Bone marrow (tissue), 2 donors: ENCODE measurements at regions not wholly inside any gene's neighbourhood (a gene's known extent, or its start where the extent isn't known, plus 50 kb on each side); places are given as distances from the start of the nearest gene placed in this dataset.

Experiments
- DNase-seq, 2 donors: peaks; one replicate each; lab custom pipeline; 2025; lab: John Stamatoyannopoulos, UW

DNA sequence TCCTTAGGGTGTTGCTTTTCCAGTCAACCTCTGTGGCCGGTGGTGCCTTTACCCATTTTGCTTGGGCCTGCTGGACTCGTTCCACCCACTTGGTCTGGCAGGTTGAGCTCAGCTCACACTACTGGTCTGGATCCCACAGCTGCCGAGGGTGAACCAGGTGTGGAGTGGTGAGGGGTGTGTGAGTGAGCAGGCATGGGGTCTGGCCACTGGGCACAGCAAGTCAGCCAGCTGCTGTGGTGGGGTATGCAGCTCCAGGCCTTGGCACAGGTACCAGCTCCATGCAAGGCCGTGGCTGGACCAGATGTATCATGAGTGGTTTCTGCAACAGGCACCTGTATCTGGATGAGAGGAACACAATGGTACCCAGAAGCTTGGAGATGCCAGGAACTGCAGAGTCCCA, 277.6 kb upstream of the KLHL1 start:
- no peak for DNase-seq

DNA sequence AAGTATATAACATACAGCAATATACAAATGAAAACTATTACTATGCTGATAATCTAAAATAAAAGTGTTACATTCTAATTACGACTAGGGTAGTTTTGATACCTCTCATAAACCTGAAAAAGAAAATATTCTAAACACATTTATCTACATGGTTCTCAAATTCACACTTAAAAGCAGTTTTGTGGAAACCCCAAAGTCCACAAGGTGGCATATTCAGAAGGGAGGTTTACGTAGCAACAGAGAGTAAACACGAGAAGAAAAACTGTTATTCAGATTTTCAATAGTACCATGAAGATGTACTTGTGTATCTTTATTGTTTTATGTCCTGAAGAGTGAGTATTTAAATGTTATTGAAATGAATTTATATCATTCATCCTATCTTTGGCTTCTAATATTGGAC, 275.9 kb upstream of the KLHL1 start:
- DNase-seq: no peak

DNA sequence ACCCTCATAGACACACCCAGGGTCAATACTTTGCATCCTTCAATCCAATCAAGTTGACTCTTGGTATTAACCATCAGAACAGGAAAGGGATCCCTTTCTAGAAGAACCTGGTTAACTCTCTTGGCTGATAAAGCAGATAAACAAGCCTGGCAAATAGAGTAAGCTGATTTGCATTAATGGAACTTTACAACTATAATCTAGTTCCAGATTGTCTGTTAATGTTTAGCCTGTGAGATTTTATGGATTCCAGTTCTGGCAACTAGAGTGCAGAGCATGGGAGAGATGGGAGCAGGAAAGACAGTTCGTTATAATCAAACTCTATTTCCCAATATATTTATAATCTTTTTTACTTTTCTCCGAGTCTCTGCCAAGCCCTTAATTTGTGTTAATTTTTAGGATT, 272.6 kb upstream of the KLHL1 start:
- DNase-seq: no peak

DNA sequence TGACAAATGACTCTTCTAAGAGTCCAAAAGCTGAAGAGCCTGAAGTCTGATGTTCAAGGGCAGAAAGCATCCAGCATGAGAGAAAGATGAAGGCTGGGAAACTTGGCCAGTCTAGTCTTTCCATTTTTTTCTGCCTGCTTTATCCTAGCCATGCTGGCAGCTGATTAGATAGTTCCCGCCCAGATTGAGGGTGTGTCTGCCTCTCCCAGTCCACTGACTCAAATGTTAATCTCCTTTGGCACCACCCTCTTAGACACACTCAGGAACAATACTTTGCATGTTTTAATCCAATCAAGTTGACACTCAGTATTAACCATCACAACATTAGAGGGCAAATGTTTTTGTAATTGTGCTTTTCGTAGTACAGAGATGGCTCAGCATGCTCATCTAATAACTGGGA, 267.5 kb upstream of the KLHL1 start:
- no peak for DNase-seq

DNA sequence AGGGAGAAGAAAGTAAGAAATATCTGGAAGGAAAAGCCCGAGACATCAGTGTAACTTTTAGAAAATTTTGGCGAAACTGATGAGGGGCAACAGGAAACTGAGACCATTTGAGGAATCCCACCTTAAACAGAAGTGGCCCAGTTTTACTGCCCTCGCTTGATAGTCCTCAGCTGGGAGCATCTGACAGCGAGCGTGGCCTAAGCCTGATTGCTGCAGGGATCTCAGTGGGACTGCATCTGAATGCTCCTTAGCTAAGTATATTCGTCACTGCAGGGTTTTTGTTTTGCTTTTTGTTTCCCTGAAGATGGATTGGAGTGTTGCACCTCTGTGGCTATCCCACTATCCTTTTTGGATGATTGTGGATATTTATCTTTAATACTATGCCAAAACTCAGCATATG, 262.7 kb upstream of the KLHL1 start:
- no peak for DNase-seq

DNA sequence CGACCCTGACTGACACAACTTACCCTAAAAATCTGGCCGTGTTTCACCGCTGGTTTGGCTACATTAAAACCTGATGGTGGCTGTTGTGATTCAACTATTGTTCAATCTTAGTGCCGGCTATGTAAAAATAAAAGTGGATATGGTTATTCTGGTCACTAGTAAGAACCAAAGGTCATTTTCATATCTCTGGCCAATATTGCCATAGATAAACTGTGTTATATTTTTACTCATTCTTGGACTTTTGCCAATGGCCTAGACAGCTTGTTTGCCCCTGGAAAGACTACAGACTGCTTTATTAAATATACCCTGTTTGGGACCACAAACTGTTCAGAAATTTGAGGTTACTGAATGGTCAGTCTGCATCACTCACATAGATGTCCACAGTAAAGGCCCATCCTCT, 258.5 kb upstream of the KLHL1 start:
- DNase-seq: no peak

DNA sequence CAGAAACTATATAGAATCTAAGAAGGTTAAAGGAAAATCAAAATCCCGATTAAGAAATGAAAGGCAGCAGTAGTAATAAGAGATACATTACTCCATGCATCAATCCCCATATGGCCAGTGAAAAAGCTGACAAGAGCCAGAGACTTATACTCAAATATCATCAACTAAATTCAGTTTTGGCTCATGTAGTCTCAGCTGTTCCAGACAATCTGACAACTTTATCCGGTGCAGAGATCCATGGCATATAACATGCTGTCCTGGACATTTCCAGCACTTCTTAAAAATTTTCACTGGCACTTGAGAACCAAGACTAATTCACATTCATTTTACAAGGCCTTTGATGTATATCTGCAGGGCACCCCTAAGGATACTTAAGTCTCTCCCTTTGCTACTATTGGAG, 255.7 kb upstream of the KLHL1 start:
- no peak for DNase-seq

DNA sequence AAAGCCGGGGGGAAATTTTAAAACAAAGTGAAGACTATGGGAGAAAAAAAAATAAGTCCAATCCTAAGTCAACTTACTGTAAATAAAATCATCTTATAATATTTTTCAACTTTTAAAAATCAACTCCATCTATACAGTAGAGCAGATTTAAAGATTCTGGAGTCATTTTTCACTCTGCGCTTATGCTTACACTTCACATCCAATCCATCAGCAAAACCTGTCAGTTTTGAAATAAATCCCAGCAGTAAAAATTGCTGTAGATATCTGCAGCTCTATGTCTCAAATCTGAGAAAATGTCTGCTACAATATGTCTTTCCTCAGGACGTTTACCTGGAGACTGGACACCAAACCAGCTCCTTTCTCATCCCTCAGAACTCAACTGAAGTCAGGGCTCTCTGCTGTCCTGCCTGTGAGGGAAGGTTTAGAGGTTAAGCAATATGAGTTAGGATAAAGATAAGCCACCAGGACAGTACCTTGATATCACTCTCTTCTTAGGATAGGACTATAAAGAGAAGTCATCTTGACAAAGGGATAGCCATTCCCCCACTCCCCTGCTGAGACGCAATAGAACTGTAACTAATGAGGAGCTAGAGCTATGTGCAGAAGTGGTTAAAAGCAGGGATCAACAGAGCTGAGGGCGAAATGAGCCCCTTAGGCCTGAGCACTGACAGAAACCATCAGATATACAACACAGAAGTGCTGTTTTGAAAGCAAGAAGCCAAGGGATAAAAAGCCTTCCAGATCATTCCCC, 254.7 kb upstream of the KLHL1 start:
- DNase-seq: no peak

DNA sequence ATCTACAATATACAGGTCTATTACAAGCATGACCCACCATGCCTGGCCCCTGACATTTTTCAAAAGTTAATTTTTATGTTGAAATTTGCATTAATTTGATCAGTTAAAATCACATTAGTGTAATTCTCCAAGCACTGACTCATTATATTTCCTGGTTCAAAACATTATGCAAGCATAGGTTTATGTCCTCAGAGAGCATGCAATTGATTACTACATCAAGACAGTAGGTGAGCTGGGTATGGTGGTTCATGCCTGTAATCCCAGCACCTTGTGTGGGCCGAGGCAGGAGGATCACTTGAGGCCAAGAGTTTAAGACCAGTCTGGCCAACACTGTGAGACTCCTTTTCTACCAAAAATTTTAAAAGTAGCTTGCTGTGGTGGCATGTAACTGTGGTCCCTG, 248.8 kb upstream of the KLHL1 start:
- no peak for DNase-seq

DNA sequence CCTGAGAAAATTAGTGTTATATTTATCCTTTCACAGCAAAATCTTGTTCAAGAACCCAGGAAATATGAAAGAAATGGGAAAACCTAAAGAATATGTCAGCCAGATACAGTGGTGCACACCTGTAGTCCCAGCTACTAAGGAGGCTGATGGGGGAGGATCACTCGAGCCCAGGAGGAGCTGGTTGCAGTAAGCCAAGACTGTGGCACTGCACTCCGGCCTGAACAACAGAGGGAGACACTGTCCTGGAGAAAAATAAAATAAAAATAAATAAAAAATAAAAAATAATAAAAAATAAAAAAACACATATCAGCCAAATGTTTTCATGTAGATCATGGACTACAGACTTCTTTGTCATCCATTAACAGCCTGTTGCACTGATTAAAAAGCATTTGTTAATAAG, 244.8 kb upstream of the KLHL1 start:
- DNase-seq: no peak

DNA sequence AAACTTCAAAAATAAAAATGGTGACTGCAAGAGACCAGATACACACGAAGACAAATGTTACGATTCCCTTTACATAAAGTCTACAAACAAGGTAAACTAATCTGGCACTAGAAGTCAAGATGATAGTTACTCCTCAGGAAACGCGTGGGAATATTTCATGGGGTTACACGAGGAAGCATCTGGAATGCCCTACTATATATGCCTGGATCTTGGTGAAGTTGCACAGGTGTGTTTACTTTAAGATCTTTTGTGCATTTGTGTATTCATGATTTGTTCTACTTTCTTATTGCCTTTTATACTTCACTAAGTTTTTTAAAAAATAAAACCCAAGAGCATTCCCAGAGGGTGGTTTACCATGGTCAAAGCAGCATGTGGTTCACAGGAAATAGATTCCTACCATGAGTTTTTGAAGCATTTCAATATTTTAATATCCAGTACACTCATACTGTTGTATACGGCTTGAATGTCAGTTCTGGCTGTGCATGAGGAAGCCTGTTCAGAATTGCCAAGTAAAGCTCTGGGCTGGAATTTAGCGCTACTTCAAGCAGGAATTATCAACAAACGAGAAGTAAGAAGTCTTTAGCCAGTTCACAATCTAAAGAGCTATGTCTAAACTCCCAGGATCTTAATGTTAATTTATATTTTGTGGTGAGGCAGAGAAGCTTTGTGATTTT, 239.8 kb upstream of the KLHL1 start:
- no peak for DNase-seq

DNA sequence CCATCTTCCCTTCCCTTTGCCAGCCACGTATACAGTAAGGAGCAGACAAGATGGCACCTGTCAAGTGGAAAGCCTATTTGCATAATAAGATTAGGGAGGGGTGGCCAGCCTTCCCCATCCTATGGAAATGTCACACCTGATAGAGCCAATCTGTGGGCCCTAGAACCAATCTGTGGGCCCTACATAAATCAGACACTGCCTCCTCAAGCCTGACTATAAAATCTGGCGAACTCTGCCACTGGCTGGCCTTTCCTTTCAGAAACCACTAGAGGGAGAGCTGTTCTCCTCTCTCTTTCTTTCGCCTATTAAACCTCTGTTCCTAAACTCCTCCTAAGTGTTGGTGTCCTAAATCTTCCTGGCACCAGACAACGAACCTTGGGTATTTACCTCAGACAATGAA, 231.5 kb upstream of the KLHL1 start:
- DNase-seq: no peak

DNA sequence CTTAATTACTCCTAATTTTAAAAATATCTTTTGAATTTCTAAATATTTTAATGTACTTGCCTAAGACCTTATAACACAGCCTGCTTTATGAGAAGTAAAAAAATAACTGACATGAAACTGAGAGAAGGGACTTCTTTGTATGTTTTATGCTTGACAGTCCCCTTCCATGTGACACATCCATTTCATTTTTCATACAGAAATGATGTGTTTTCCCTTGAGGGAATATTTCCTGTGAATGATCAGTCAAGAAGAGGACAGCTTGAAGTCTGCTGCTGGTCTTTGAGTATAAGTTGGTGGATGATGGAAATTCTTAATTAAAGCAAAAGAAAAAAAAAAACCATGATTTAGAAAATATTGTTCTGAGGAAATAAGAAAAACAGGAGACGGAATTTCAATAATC, 230.4 kb upstream of the KLHL1 start:
- DNase-seq: no peak

DNA sequence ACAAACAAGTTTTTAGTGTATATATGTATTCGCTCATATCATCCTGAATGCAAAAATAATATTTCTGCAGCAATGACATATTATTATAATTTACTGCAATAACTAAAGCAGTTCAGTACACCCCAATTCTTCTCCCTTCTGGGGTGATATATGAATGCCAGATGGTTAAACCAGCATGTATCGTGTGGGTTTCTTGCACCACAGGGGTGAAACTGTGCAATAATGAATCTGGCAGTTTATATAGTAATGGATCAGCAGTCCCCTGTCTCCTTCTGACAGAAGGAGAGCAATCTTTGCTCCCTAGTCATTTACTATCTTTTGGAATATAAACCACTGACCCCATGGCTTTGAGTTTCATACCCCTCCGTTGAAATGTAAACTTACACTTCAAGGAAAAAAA, 228.6 kb upstream of the KLHL1 start:
- DNase-seq: no peak

DNA sequence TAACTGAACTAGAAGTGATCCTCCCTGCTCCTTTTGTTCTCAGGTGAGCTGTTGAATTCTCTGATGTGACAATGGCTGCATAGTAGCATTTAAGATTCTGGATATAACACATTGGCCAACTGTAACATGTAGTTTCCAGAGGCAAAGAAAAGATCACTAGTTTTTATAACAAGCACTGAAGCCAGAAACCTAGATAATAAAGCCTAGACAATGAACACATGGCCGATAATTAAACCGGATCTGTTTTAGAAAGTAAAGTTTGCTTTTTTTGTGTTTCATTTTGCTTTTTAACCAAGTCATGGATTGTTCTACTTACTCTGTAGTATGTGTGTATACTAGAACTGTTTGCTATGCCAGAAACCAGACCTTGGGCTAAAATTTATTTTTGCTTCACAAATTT, 225.5 kb upstream of the KLHL1 start:
- DNase-seq: no peak

DNA sequence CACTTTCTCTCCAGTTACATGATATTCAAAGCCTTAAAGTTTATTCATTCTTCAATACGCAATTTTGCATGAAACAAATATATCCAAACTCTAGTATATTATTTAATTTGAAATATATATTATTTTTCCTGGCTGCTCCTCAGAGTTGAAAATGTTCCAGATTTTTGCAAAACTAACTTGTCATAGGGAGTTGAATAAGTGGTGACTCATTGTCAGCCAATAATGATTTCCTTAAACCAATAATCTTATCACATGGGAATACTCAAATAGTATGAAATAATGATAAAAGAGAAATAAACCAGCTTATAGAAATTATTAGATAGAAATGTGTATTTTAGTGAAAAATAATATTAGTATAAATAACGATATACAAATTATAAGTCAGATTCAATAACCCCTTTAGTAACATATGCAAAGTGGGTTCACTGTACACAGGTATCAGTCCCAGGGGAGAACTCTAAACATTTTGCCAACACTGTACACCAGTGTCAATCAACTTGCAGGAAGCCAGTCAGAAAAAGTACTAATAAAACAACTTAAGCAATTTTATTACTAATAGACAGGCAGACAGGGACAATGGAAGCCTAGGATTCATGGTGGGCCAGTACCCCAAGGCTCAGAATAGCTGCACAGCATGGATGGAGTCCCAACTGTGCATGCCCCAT, 222.6 kb upstream of the KLHL1 start:
- no peak for DNase-seq

DNA sequence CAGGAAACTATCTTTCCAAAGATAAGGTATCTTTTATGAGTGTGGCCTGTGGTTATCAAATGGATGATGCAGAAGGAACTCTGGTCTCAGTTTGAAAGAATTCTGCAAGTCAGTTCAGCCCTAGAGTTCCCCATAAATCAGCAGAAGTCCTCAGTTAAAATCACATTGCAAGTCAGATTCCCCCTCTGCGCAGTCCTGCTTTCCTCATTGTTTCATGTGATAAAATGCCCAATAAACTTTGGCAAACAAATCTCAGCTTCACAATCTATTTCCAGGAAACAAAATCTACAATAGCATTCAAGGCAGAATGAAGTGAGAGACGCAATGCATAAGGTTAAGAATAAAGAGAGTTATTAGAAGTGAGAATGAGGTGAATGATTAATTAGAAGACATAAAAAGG, 216.3 kb upstream of the KLHL1 start:
- no peak for DNase-seq

DNA sequence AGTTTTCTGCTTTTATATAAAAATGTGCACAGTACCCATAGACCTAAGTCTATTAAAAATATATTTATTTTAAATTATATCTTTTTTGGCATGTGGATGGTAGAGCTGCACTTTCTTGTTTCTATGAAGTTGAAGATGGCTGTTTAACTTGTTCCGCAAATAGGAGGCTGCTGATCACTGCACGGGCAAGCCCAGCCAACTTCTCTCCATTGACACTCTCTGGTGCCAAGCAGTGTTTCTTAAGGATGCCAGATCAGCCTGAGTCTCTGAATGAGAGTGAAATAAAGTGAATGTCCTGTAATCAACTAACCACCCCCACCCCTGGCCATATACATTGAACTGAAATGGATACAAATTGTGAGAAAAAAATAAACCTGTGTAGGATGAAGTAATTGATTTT, 202.9 kb upstream of the KLHL1 start:
- DNase-seq: no peak

DNA sequence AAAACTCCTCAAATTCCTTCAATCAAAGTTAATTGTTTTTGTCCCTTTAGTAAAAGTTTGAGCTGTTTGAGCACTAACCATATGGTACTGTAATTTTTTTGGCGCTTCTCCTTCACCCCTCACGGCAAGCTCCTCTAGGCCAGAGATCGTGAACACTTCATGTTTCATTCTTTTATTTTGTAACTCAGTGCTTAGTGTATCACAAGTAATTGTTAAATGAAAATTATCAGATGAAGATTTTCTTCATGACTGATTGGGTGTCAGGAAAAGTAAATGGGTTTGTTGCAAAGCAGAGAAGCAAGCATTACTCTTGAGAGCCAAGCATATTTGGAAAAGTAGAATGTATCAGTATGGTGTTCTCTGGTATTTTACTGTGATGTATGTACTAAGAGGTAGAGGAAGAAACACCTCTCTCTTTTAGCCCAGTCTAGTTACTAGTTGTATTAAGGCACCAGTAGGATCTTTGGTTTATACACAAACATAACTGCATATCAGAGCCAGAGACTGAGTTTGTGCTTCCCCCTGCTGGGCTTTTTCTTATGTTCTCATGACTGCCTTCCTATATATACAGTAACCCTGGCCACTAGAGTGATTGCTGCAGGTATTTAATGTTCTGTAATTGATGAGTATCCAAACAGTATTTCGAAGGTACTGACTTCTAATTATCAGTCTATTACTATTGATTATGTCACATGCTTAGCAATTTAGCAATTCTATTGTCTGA, 202.3 kb upstream of the KLHL1 start:
- DNase-seq: no peak

DNA sequence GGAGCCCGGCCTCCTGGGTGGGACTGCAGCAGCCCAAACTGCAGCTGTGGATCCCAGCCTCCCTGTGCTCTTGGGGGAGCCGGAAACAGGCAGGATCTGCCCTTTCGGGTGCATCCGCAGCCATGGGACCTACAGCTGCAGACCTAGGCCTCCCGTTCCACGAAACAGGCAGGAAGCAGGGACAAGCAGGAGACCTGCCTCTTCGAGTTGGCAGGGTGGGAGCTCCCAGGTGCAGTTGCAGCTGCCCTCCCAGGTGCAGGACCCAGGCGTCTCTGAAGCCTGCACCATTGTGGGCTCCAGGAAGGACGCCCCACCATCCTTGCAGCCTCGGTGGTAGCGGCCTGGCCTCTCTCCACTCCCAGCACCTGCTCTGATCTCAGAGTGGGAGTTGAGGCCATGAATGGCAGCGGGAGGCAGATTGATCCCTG, 189.0 kb upstream of the KLHL1 start:
- DNase-seq: no peak

DNA sequence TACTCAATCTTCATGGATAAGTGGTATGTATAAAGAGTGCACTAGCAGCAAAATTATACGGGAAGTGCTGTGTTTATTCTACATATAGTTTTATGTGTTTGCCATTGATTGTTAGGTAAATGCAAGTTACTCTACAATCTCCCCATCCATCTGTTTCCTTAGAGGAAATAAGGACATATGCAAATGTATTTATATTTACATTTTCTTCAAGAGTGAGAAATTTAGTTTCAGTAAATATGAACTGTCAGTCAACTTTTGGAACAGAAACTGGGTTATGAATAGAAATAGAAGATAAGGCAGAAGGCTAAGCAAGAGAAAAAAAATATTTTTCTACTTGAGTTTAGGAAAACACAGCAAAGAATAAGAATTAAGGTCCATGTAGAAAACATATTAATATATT, 176.1 kb upstream of the KLHL1 start:
- no peak for DNase-seq

DNA sequence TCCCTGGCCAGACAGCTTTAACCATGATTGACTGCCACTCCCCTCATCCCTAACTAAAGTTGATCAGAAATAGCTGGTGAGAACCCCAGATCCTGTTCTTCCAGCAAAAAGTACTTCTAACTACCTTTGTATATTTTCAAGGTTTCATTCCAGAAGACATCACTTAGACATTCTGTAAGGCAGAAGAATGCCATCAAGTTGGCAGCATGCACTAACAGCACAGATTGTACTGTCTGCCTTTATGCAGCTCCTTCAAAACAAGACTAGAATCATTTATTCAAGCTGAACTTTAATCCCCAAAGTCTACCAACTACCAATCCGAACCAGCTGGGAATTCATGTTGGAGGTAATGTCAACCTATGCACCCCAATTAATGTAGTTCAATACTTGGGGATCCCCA, 167.6 kb upstream of the KLHL1 start:
- DNase-seq: no peak
